Sigmoid colon (tissue), 4 donors: ENCODE measurements at regions not wholly inside any gene's neighbourhood (a gene's known extent, or its start where the extent isn't known, plus 50 kb on each side); places are given as distances from the start of the nearest gene placed in this dataset.
A peak's percentile ranks its signal among the peaks of the same experiment; 100 is the strongest.

Experiments
- CTCF ChIP-seq, 4 experiments: fragments of 450-650 bp in 3 of 4; fragments of 200-600 bp in 1 of 4; IDR thresholded peaks; one replicate each; pipeline ENCODE4 v1.5.1; 2016 to 2019; ENCODE audit warnings: antibody characterized with exemption in 4 of 4, mild to moderate bottlenecking in 3 of 4, moderate library complexity in 2 of 4
- EP300 ChIP-seq, 4 donors: sonication (generic); formaldehyde crosslinking; IDR thresholded peaks; one replicate each; pipeline ENCODE4 v1.6.1; 2017; ENCODE audit warnings: antibody characterized with exemption in 4 of 4

GRCh38 chr2:239882331-239882732, 142.8 kb downstream of the NDUFA10 start:
- TF ChIP-seq CTCF (IDR thresholded peaks at IDR 0.05) (peak; percentile 39 to 74 (median 60)), EP300 (IDR thresholded peaks at IDR 0.05) (no peak)
